A673 (cell line): ENCODE measurements at regions not wholly inside any gene's neighbourhood (a gene's known extent, or its start where the extent isn't known, plus 50 kb on each side); places are given as distances from the start of the nearest gene placed in this dataset.

ENCODE experiments used
- BruUV-seq: library from RNA; stranded (reverse); fragments of 400-500 nt; replicated peaks from 2 replicates; lab custom pipeline; 2021; lab: Mats Ljungman, UMichigan
- CTCF ChIA-PET: fragments of 300-600 bp; sonication (Branson Sonifier 250); formaldehyde crosslinking; loops from one replicate; lab custom pipeline; 2022; ENCODE audit warnings: antibody characterized with exemption; lab: Charles Lee
- POLR2A ChIA-PET: fragments of 300-600 bp; sonication (Branson Sonifier 250); formaldehyde crosslinking; loops from one replicate; lab custom pipeline; 2022; ENCODE audit warnings: antibody characterized with exemption; ENCODE audit not compliant: low non-redundant PET; lab: Charles Lee
- DNase-seq: peaks from one replicate; pipeline ENCODE4 v3.0.0-alpha.2; 2015; ENCODE audit warnings: low spot score
- H3K27ac ChIP-seq: fragments of 200-600 bp; sonication (generic); 2 replicates; pipeline ENCODE4 v1.5.1; 2016; ENCODE audit warnings: mixed run types, low read depth, mild to moderate bottlenecking, mixed read lengths, antibody characterized with exemption, low read length; ENCODE audit not compliant: poor library complexity, severe bottlenecking
- H3K27me3 ChIP-seq: fragments of 200-600 bp; sonication (generic); replicated peaks from 2 replicates; pipeline ENCODE4 v1.6.1; 2017; ENCODE audit warnings: mixed run types, low read depth, mild to moderate bottlenecking, mixed read lengths, antibody characterized with exemption, low read length; ENCODE audit not compliant: insufficient read depth, poor library complexity
- H3K36me3 ChIP-seq: fragments of 200-600 bp; sonication (generic); 2 replicates; pipeline ENCODE4 v1.6.1; 2016; ENCODE audit warnings: mixed run types, mild to moderate bottlenecking, mixed read lengths, antibody characterized with exemption, low read length; ENCODE audit not compliant: insufficient read depth, poor library complexity, severe bottlenecking
- H3K4me1 ChIP-seq: fragments of 200-600 bp; sonication (generic); 2 replicates; pipeline ENCODE4 v1.6.1; 2017; ENCODE audit warnings: mixed run types, mild to moderate bottlenecking, mixed read lengths, antibody characterized with exemption, low read length; ENCODE audit not compliant: insufficient read depth, poor library complexity, severe bottlenecking
- H3K4me3 ChIP-seq: fragments of 200-600 bp; sonication (generic); 2 replicates; pipeline ENCODE4 v1.5.1; 2016; ENCODE audit warnings: low read depth, mixed run types, mild to moderate bottlenecking, mixed read lengths, low read length; ENCODE audit not compliant: poor library complexity, severe bottlenecking
- H3K9me3 ChIP-seq: fragments of 200-600 bp; sonication (generic); 2 replicates; pipeline ENCODE4 v1.6.1; 2016; ENCODE audit warnings: mixed run types, low read depth, mild to moderate bottlenecking, mixed read lengths, antibody characterized with exemption, low read length; ENCODE audit not compliant: poor library complexity, severe bottlenecking
- CTCF ChIP-seq: fragments of 300-800, 200-600 bp; sonication (generic); conservative IDR thresholded peaks from 2 replicates; pipeline ENCODE4 v1.5.1; 2017; ENCODE audit warnings: low read depth, mild to moderate bottlenecking, antibody characterized with exemption, low read length, moderate library complexity, mixed read lengths
- EZH2 ChIP-seq: fragments of 200-600 bp; sonication (generic); IDR thresholded peaks from 2 replicates; pipeline ENCODE4 v1.6.1; 2017; ENCODE audit warnings: borderline replicate concordance, low read depth, mild to moderate bottlenecking, mixed read lengths, antibody characterized with exemption, low read length; ENCODE audit not compliant: poor library complexity, severe bottlenecking
- intact Hi-C: fragments of 100-400 bp; cut with micrococcal nuclease; formaldehyde crosslinking; loops from one replicate; pipeline ENCODE4 v1.10.0; 2022; ENCODE audit not compliant: unreplicated experiment

- no TSS peak for BruUV-seq
- H3K36me3 ChIP-seq, result no peaks in the 10 kb centered on the region
- POLR2A ChIA-PET, result no interaction called here
- H3K4me1 ChIP-seq, result no peaks in the 10 kb centered on the region
- CTCF ChIA-PET, result no interaction called here
- no peak for DNase-seq
- H3K27ac ChIP-seq, result no peak overlapping the region
- TF ChIP-seq EZH2 (no peak), CTCF (no peak)
- H3K27me3 ChIP-seq, result no peaks in the 10 kb centered on the region
- no peaks in the 10 kb centered on the region for H3K9me3 ChIP-seq
- H3K4me3 ChIP-seq, result no peak overlapping the region
- intact Hi-C loops, result no loop called here
Measured at GRCh38 chr5:62686692-62687091, 108.1 kb downstream of the LRRC70 start.

GRCh38 chr5:62685221-62685620, 106.6 kb downstream of the LRRC70 start:
- no peak for TF ChIP-seq CTCF
- TF ChIP-seq EZH2, result no peak
- no peak overlapping the region for H3K4me3 ChIP-seq
- DNase-seq, result no peak
- BruUV-seq, result no TSS peak
- no peaks in the 10 kb centered on the region for H3K9me3 ChIP-seq
- no peak overlapping the region for H3K27ac ChIP-seq
- H3K27me3 ChIP-seq, result no peaks in the 10 kb centered on the region
- ChIA-PET POLR2A (no interaction called here), CTCF (no interaction called here)
- H3K36me3 ChIP-seq, result no peaks in the 10 kb centered on the region
- H3K4me1 ChIP-seq, result no peaks in the 10 kb centered on the region
- intact Hi-C loops, result no loop called here

GRCh38 chr5:62684310-62684709, 105.7 kb downstream of the LRRC70 start:
- POLR2A ChIA-PET, result no interaction called here

More at GRCh38 chr5:62684310-62684709, 105.7 kb downstream of the LRRC70 start:
- intact Hi-C loops, result no loop called here
- Histone ChIP-seq H3K36me3 (no peaks in the 10 kb centered on the region), H3K9me3 (no peaks in the 10 kb centered on the region), H3K27ac (no peak overlapping the region), H3K27me3 (no peaks in the 10 kb centered on the region), H3K4me3 (no peak overlapping the region), H3K4me1 (no peaks in the 10 kb centered on the region)
- BruUV-seq, result no TSS peak
- DNase-seq, result no peak
- CTCF ChIA-PET, result no interaction called here
- TF ChIP-seq CTCF (no peak), EZH2 (no peak)
